Head of caudate nucleus (tissue), 42 donors: ENCODE measurements at regions not wholly inside any gene's neighbourhood (a gene's known extent, or its start where the extent isn't known, plus 50 kb on each side); places are given as distances from the start of the nearest gene placed in this dataset.
A peak's percentile ranks its signal among the peaks of the same experiment; 100 is the strongest.

Experiments used
- DNase-seq, 42 donors: peaks; one replicate each; pipeline versions ENCODE4 v3.0.0 to v3.0.0-alpha.2; 2020 to 2021; ENCODE audit warnings: mixed read lengths in 7 of 42
- intact Hi-C: fragments of 100-400 bp; cut with DNase I; formaldehyde crosslinking; loops from one replicate; pipeline ENCODE4 v1.15.0; 2022

DNA sequence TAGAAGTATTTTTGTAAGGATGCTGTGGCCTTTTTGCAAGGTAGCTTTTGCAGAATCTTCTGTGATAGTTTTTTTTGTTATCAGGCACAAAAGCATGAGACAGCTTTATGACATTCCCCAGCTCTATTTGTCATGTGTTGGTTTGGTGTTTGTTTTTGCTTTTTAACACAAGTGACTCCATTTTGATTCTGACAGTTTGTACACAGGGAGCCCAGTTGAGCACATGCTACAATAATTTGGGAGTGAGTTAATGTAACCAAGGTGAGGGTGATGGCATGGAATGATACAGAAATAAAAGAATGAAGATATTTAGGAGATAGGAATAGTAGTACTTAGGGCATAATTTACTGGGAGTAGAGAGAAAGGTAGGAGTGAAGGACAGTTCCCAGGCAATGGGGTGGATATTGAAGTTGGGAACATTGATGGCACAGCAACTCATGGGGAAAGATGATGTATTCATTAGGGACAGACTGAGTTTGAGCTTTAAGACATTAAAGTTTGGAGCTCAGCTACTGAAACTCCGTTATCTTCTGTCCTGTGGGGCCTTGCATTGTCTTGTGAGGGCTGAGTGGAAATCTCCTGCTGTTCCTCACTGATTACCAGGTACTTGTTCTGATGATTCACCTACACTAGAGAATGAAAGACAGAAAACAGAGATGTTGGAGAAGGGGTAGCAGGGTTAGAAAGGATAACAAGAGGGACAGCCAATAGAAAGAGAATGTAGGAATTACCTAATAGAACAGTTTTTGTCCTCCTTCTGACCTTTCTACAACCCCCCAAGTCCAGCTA is 88.3 kb upstream of the CCDC112 start:
- intact Hi-C loops, result no loop called here
- DNase-seq, result no peak

DNA sequence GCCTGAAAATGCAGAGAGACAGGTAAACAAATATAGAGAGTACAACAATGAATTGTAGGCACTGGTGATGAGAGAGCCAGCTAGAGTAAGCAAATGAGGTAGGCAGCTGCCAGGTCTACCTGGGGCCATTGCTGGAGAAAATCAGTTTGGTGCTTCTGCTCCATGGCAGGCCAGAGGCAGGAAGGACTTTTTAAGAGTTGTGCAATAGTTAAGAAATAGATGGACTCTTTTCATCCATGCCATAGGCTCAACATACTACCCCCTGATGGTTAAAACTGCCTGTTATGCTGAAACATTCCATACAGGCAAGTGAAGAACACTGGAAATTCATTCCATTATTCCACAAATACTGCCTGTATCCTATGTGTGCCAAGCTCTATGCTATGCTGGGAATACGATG is 86.5 kb upstream of the CCDC112 start:
- intact Hi-C loops, result no loop called here
- DNase-seq, result no peak

GRCh38 chr5:115381911-115382662 is 85.6 kb upstream of the CCDC112 start:
- DNase-seq, result no peak
- intact Hi-C loops, result no loop called here

DNA sequence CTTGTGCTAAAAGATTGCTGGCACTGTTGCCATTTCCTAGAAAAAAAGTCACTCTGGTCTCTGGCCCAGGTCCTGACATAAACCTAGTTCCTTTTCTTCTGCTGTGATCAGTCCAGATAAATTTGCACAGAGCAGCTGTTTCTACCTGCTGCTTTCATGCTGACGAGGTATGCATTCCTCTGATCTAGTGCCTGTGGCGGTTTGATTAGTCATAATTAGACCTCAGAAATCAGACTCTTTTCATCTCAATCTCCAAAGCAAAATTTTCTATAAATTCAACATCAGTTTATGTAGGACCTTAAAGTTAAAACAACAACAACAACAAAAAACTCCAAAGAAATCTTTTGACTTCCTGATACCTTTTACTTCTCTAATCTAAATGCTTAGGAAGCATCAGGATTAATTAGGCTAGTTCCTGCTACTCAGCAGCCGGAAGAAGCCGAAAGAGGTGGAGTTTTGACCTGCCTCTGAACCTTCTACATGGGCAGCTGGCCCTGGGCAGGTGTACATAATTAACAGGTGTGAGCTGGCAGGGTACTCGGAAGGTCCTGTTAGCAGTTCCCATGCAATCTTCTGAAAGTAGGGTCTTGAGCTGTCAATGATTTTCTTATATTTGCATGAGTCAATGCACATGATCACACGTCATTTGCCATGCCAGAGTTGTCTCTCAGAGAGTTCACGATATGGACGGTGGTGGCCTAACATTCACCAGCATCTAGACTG is 83.3 kb upstream of the CCDC112 start:
- no peak for DNase-seq
- intact Hi-C loops, result no loop called here

- intact Hi-C loops, result no loop called here
- no peak for DNase-seq
Observed at GRCh38 chr5:115378754-115379153, 82.3 kb upstream of the CCDC112 start.

DNA sequence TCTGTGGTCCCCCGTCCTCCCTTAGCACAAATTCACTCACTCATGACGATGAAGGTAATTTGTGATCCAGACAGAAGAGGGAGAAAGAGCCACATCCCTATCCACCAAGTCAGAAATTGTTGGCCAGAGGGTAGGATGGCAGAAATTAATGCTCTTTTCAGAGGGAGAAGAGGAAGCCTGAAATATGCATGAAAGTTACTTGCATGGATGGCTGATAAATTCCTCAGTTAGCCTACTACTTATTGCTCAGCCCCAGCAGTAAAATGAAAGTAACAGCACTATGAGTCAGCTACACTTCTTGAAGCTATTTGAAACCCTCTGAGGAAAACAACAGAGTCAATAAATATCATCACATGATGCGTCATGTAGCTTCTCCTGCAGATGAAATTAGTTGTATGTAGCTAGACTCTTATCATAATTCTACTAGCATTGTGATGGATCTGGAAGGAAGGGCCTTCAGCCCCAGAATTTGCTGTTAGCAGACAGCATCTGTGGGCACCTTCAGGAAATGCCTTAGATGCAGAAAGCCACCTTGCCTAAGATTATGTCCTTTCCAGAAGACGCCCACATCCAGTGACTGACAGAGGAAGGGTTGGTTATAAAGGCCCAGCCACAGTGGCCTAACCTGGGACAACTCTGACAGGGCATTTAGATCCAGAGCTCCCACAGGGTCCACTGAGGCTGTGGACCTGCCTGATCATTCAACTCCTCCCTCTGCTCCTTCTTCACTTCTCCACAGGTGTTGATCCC is 81.2 kb upstream of the CCDC112 start:
- intact Hi-C loops, result no loop called here
- peak in 1 of 42 donors; percentile 20 for DNase-seq

- intact Hi-C loops, result no loop called here
- DNase-seq, result no peak
Observed at GRCh38 chr5:115375893-115376292, 79.4 kb upstream of the CCDC112 start.

- peak in 1 of 42 donors; percentile 4 for DNase-seq
- intact Hi-C loops, result no loop called here
Observed at GRCh38 chr5:115374057-115374775, 77.8 kb upstream of the CCDC112 start.

DNA sequence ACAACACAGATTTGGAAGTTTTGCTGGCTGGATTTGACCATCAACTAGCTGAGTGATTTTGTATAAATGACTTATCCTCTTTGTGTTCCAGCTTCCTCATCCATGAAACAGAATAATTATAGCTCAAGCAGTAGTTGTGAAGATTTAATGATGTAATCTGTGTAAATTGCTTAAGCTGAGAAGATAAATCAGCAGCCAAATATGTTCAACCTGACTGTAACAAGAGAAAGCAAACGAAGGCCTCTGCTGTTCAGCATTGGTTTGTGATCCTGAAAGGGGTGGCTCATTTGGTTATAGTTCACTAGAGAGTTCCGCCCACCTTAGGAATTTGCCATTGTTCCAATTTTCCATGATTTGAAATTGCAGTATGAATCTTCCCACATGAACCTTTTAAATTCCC is 75.7 kb upstream of the CCDC112 start:
- intact Hi-C loops, result no loop called here
- DNase-seq, result peak in 4 of 42 donors; percentile 21 to 53 (median 31)

DNA sequence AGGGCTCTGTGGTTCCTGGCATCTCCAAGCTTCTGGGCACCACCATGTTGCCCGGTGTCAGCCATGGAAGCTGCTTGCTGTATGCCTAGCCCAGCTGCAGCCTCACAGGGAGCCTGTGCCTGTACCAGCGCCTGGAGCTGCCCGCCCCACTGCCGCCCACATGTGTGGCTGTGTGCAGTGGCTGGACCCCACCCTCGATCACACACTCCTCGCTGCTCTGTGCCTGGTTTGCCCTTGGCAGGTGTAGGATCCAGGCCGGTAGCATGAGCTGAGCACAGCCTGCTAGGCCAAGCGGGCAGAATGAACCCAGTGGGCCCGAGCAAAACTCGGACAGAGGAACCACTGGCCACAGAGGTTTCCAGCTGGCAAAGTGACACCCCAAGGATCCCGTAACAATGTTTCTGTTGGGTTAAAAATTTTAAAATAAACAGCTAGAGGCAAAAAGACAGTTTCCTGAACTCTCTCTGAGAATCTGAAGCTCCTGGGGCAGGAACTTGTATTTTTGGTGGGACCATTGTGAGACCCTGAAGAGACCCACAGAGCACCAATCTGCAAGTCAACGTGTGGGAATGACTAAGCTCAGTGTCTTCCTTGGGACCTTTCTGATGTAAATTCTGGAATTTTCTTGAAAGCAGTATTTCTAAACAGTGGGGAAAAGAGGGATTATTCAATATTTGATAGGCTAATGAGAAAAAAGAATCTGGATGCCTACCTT is 73.1 kb upstream of the CCDC112 start:
- no peak for DNase-seq
- intact Hi-C loops, result no loop called here

- DNase-seq, result no peak
- intact Hi-C loops, result no loop called here
Observed at GRCh38 chr5:115366223-115366622, 69.8 kb upstream of the CCDC112 start.

DNA sequence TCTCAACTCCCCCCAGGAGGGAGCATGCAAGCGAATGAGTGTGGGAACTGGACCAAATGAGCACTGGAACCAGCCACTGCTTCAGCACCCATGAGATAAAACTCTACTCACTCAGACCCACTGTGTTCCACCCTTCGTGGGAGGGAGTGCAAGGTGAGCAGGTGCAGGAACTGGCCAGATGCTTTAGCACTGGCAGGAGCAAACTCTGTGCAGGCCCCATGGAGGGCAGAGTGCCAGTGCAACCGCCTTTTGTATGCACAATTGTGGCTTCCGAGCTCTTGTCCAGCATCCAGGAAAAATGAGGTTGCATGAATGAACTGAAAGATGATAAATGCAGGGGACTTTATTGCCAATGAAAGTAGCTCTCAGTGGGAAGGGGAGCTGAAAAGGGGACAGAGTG is 67.4 kb upstream of the CCDC112 start:
- intact Hi-C loops, result no loop called here
- no peak for DNase-seq

GRCh38 chr5:115360046-115360685 is 63.7 kb upstream of the CCDC112 start:
- no peak for DNase-seq
- intact Hi-C loops, result no loop called here

GRCh38 chr5:115355767-115356381 is 59.4 kb upstream of the CCDC112 start:
- intact Hi-C loops, result no loop called here

GRCh38 chr5:115355095-115355494 is 58.6 kb upstream of the CCDC112 start:
- intact Hi-C loops, result no loop called here
- no peak for DNase-seq

More at GRCh38 chr5:115355767-115356381, 59.4 kb upstream of the CCDC112 start:
- no peak for DNase-seq

DNA sequence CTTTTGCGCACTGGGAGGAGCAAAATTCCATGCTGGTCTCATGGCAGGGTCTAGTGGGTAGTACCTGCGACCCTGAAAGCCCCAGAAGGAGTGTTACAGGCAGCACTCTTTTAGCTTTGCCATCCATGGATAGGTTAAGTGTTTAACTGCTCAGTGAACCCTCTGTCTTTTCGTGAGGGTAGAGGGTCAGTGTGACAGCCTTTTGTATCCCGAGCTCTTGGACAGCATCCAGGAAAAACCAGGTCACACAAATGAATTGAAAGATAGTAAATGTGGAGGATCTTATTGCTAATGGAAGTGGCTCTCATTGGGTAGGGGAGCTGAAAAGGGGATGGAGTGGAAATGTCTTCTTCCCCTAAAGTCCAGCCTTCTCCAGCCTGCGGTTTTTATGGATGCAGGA is 57.8 kb upstream of the CCDC112 start:
- intact Hi-C loops, result no loop called here
- DNase-seq, result no peak

GRCh38 chr5:115352571-115352970 is 56.1 kb upstream of the CCDC112 start:
- intact Hi-C loops, result no loop called here
- no peak for DNase-seq
